ENCODE measurements at regions not wholly inside any gene's neighbourhood (a gene's known extent, or its start where the extent isn't known, plus 50 kb on each side); places are given as distances from the start of the nearest gene placed in this dataset.
A peak's percentile ranks its signal among the peaks of the same experiment; 100 is the strongest.

GRCh38 chr14:76964695-76965094 is 63.8 kb downstream of the IRF2BPL start:
- no peaks in the 10 kb centered on the region for H3K36me3 Mint-ChIP-seq (ENCODE audit: insufficient read depth)
- no peak for TF ChIP-seq CTCF (IDR thresholded peaks at IDR 0.05; ENCODE audit: unreplicated experiment)
- no peak for DNase-seq (ENCODE audit: low spot score, unreplicated experiment)
- no peak overlapping the region for H3K4me3 Mint-ChIP-seq (ENCODE audit: low read depth)
- peaks cover 44% of the 10 kb centered on the region for H3K4me1 Mint-ChIP-seq (ENCODE audit: low read depth)
- no peaks in the 10 kb centered on the region for H3K9me3 Mint-ChIP-seq (ENCODE audit: low read depth)
- no peak overlapping the region for H3K27ac Mint-ChIP-seq
- H3K27me3 Mint-ChIP-seq = no peaks in the 10 kb centered on the region

- Mint-ChIP-seq H3K27ac (peak overlapping the region; percentile 84), H3K36me3 (ENCODE audit: insufficient read depth) (no peaks in the 10 kb centered on the region), H3K27me3 (no peaks in the 10 kb centered on the region), H3K9me3 (ENCODE audit: low read depth) (no peaks in the 10 kb centered on the region), H3K4me3 (ENCODE audit: low read depth) (no peak overlapping the region), H3K4me1 (ENCODE audit: low read depth) (peaks cover 40% of the 10 kb centered on the region)
- no peak for TF ChIP-seq CTCF (IDR thresholded peaks at IDR 0.05; ENCODE audit: unreplicated experiment)
- no peak for DNase-seq (ENCODE audit: low spot score, unreplicated experiment)
Measured at GRCh38 chr14:76963372-76963771, 65.1 kb downstream of the IRF2BPL start.

GRCh38 chr14:76962303-76962660 is 66.2 kb downstream of the IRF2BPL start:
- no peak for TF ChIP-seq CTCF (IDR thresholded peaks at IDR 0.05; ENCODE audit: unreplicated experiment)
- H3K36me3 Mint-ChIP-seq (ENCODE audit: insufficient read depth) = no peaks in the 10 kb centered on the region
- no peaks in the 10 kb centered on the region for H3K27me3 Mint-ChIP-seq
- peak overlapping the region; percentile 84 for H3K27ac Mint-ChIP-seq
- no peaks in the 10 kb centered on the region for H3K9me3 Mint-ChIP-seq (ENCODE audit: low read depth)
- H3K4me1 Mint-ChIP-seq (ENCODE audit: low read depth) = peaks cover 37% of the 10 kb centered on the region
- peak overlapping the region; percentile 62 for H3K4me3 Mint-ChIP-seq (ENCODE audit: low read depth)
- no peak for DNase-seq (ENCODE audit: low spot score, unreplicated experiment)

GRCh38 chr14:76961631-76962302 is 66.7 kb downstream of the IRF2BPL start:
- H3K4me1 Mint-ChIP-seq (ENCODE audit: low read depth) = peaks cover 40% of the 10 kb centered on the region
- no peaks in the 10 kb centered on the region for H3K27me3 Mint-ChIP-seq
- H3K36me3 Mint-ChIP-seq (ENCODE audit: insufficient read depth) = no peaks in the 10 kb centered on the region
- H3K4me3 Mint-ChIP-seq (ENCODE audit: low read depth) = peak overlapping the region; percentile 62
- no peak for TF ChIP-seq CTCF (IDR thresholded peaks at IDR 0.05; ENCODE audit: unreplicated experiment)
- peak overlapping the region; percentile 84 for H3K27ac Mint-ChIP-seq
- no peak for DNase-seq (ENCODE audit: low spot score, unreplicated experiment)
- no peaks in the 10 kb centered on the region for H3K9me3 Mint-ChIP-seq (ENCODE audit: low read depth)

- Mint-ChIP-seq H3K27me3 (no peaks in the 10 kb centered on the region), H3K27ac (no peak overlapping the region), H3K4me3 (ENCODE audit: low read depth) (no peak overlapping the region), H3K9me3 (ENCODE audit: low read depth) (no peaks in the 10 kb centered on the region), H3K36me3 (ENCODE audit: insufficient read depth) (no peaks in the 10 kb centered on the region), H3K4me1 (ENCODE audit: low read depth) (peaks cover 46% of the 10 kb centered on the region)
- no peak for TF ChIP-seq CTCF (IDR thresholded peaks at IDR 0.05; ENCODE audit: unreplicated experiment)
- DNase-seq (ENCODE audit: low spot score, unreplicated experiment) = no peak
Measured at GRCh38 chr14:76958980-76959710, 69.4 kb downstream of the IRF2BPL start.

All from progenitor cell of endocrine pancreas (in vitro differentiated cells).